Panc1 (cell line): ENCODE measurements at regions not wholly inside any gene's neighbourhood (a gene's known extent, or its start where the extent isn't known, plus 50 kb on each side); places are given as distances from the start of the nearest gene placed in this dataset.

Experiments
- ATAC-seq: fragments of 200-7000 bp; cut with Tn5 transposase; 2 replicates; pipeline ENCODE4 v1.9.1; 2020; ENCODE audit warnings: mild to moderate bottlenecking, moderate library complexity
- BruUV-seq: library from RNA; stranded (reverse); fragments of 400-500 nt; replicated peaks from 2 replicates; lab custom pipeline; 2021; lab: Mats Ljungman, UMichigan
- CTCF ChIA-PET: fragments of 300-600 bp; sonication (Branson Sonifier 250); formaldehyde crosslinking; loops from one replicate; lab custom pipeline; 2022; ENCODE audit warnings: antibody characterized with exemption; lab: Charles Lee
- POLR2A ChIA-PET: fragments of 300-600 bp; sonication (Branson Sonifier 250); formaldehyde crosslinking; loops from one replicate; lab custom pipeline; 2022; ENCODE audit warnings: antibody characterized with exemption; lab: Charles Lee
- DNase-seq: peaks from one replicate; pipeline ENCODE4 v3.0.0-alpha.2; 2010; ENCODE audit warnings: low read depth, low spot score
- H3K27ac ChIP-seq: 2 replicates; pipeline ENCODE4 v1.5.1; 2011; ENCODE audit warnings: mild to moderate bottlenecking, low read length, inconsistent platforms
- H3K27me3 ChIP-seq: fragments of 200-500 bp; sonication (Bioruptor generic); 2 replicates; pipeline ENCODE4 v1.6.0; 2014; ENCODE audit warnings: low read length, inconsistent platforms; ENCODE audit not compliant: control insufficient read depth, insufficient read depth
- H3K36me3 ChIP-seq: fragments of 200-500 bp; sonication (Bioruptor generic); 2 replicates; pipeline ENCODE4 v1.5.1; 2014; ENCODE audit warnings: inconsistent platforms, mild to moderate bottlenecking, low read length, moderate library complexity; ENCODE audit not compliant: control insufficient read depth, insufficient read depth
- H3K4me1 ChIP-seq: 2 replicates; pipeline ENCODE4 v1.5.1; 2011; ENCODE audit warnings: inconsistent platforms, mild to moderate bottlenecking, low read length, moderate library complexity; ENCODE audit not compliant: control insufficient read depth, insufficient read depth
- H3K4me3 ChIP-seq, 2 experiments: 2 replicates each; pipeline ENCODE4 v1.5.1; 2011 to 2012; ENCODE audit warnings: low read depth in 2 of 2, low read length in 2 of 2, mild to moderate bottlenecking in 2 of 2, inconsistent platforms in 1 of 2, moderate library complexity in 1 of 2
- H3K9me3 ChIP-seq: fragments of 200-500 bp; sonication (Bioruptor generic); 2 replicates; pipeline ENCODE4 v1.5.1; 2014; ENCODE audit warnings: low read depth, mild to moderate bottlenecking, inconsistent platforms, low read length, moderate library complexity; ENCODE audit not compliant: control insufficient read depth, insufficient read depth
- POLR2AphosphoS5 ChIP-seq: IDR thresholded peaks from 2 replicates; pipeline ENCODE4 v1.6.1; 2012; ENCODE audit warnings: mild to moderate bottlenecking, low read depth, low read length, moderate library complexity
- SIN3A ChIP-seq: IDR thresholded peaks from 2 replicates; pipeline ENCODE4 v1.6.1; 2012; ENCODE audit warnings: low read depth, mild to moderate bottlenecking, low read length, moderate library complexity, borderline replicate concordance; ENCODE audit not compliant: insufficient read depth
- TCF7L2 ChIP-seq: IDR thresholded peaks from 2 replicates; pipeline ENCODE4 v1.6.1; 2011; ENCODE audit warnings: mild to moderate bottlenecking, low read depth, low read length, inconsistent platforms
- in situ Hi-C: cut with HindIII; loops from 2 replicates; pipeline ENCODE4 v1.10.0; 2016; ENCODE audit warnings: low sequenced_read_pairs, low pct_unique_long_range_greater_than_20kb
- intact Hi-C: fragments of 100-400 bp; cut with micrococcal nuclease; formaldehyde crosslinking; loops from one replicate; pipeline ENCODE4 v1.10.0; 2022; ENCODE audit not compliant: unreplicated experiment
- TF ChIP-seq, protein P1 (sequence below), 2 experiments: IDR thresholded peaks; 2 replicates each; pipeline ENCODE4 v1.6.1; 2011 to 2012; ENCODE audit warnings: low read depth in 2 of 2, control low read depth in 1 of 2, low read length in 1 of 2, mild to moderate bottlenecking in 1 of 2, moderate library complexity in 1 of 2; ENCODE audit not compliant: insufficient read depth in 1 of 2
- TF ChIP-seq, protein P2 (sequence below): fragments of 450-650 bp; IDR thresholded peaks from 2 replicates; pipeline ENCODE4 v1.5.1; 2017; ENCODE audit warnings: mild to moderate bottlenecking

DNA sequence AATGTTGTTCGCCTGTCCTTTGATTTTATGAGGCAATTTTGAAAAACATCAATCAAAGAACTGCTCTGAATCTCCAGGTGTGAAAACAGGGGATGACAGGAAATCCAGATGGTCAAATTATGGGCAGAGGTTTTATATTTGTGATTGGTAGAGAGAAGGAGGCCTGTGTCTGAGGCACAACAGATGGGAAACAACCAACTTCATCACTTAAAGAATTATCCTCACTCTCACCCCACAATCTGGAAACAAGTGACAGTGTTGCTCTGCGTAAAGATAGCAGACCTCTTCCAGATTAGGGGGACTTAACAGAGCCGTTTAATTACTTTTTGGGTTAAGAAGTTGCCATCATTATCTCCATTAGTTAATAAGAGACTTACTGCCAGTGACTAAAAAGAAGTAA is 64.1 kb upstream of the EGLN3 start:
- POLR2A ChIA-PET = no interaction called here
- in situ Hi-C loops (no loop called here), intact Hi-C loops (no loop called here)
- Histone ChIP-seq H3K36me3 (no peaks in the 10 kb centered on the region), H3K9me3 (no peaks in the 10 kb centered on the region), H3K27me3 (no peaks in the 10 kb centered on the region), H3K4me3 (no peak overlapping the region), H3K4me1 (no peaks in the 10 kb centered on the region), H3K27ac (no peak overlapping the region)
- ATAC-seq = no peak
- CTCF ChIA-PET = no interaction called here
- no peak for DNase-seq
- BruUV-seq = no TSS peak
- TF ChIP-seq, protein P1, sequence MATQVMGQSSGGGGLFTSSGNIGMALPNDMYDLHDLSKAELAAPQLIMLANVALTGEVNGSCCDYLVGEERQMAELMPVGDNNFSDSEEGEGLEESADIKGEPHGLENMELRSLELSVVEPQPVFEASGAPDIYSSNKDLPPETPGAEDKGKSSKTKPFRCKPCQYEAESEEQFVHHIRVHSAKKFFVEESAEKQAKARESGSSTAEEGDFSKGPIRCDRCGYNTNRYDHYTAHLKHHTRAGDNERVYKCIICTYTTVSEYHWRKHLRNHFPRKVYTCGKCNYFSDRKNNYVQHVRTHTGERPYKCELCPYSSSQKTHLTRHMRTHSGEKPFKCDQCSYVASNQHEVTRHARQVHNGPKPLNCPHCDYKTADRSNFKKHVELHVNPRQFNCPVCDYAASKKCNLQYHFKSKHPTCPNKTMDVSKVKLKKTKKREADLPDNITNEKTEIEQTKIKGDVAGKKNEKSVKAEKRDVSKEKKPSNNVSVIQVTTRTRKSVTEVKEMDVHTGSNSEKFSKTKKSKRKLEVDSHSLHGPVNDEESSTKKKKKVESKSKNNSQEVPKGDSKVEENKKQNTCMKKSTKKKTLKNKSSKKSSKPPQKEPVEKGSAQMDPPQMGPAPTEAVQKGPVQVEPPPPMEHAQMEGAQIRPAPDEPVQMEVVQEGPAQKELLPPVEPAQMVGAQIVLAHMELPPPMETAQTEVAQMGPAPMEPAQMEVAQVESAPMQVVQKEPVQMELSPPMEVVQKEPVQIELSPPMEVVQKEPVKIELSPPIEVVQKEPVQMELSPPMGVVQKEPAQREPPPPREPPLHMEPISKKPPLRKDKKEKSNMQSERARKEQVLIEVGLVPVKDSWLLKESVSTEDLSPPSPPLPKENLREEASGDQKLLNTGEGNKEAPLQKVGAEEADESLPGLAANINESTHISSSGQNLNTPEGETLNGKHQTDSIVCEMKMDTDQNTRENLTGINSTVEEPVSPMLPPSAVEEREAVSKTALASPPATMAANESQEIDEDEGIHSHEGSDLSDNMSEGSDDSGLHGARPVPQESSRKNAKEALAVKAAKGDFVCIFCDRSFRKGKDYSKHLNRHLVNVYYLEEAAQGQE (IDR thresholded peaks at IDR 0.05; ENCODE audit: insufficient read depth in 1 of 2, low read depth in 2 of 2, low read length in 1 of 2) = no peak
- TF ChIP-seq POLR2AphosphoS5 (no peak), TCF7L2 (no peak), SIN3A (no peak)
- TF ChIP-seq, protein P2, sequence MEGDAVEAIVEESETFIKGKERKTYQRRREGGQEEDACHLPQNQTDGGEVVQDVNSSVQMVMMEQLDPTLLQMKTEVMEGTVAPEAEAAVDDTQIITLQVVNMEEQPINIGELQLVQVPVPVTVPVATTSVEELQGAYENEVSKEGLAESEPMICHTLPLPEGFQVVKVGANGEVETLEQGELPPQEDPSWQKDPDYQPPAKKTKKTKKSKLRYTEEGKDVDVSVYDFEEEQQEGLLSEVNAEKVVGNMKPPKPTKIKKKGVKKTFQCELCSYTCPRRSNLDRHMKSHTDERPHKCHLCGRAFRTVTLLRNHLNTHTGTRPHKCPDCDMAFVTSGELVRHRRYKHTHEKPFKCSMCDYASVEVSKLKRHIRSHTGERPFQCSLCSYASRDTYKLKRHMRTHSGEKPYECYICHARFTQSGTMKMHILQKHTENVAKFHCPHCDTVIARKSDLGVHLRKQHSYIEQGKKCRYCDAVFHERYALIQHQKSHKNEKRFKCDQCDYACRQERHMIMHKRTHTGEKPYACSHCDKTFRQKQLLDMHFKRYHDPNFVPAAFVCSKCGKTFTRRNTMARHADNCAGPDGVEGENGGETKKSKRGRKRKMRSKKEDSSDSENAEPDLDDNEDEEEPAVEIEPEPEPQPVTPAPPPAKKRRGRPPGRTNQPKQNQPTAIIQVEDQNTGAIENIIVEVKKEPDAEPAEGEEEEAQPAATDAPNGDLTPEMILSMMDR = no peak

DNA sequence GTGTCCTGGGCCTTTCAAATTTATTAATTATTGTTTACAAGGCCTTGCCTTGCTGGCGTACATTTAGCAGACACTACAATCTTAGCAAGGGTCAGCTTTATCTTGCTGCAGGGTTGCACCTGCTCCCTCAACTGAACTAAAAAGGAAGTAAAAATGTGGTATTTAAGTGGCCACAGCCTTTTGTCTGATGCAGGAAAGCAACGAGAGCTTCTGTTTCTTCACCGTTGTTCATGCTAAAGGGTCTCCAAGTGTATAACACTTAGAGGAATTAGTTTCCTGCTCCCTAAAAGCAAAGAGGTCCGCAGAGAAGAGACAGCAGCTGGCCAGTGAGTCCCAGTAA is 62.8 kb upstream of the EGLN3 start:
- ChIA-PET POLR2A (no interaction called here), CTCF (interaction anchor here (0.7 kb wide), 1 partner anchor 293 kb away, joined by 3 read pairs; no protein-coding TSS in a partner anchor)
- H3K36me3 ChIP-seq = no peaks in the 10 kb centered on the region
- no peak overlapping the region for H3K27ac ChIP-seq
- H3K27me3 ChIP-seq = no peaks in the 10 kb centered on the region
- no peak for DNase-seq
- H3K4me3 ChIP-seq = no peak overlapping the region
- no peaks in the 10 kb centered on the region for H3K9me3 ChIP-seq
- BruUV-seq = no TSS peak
- TF ChIP-seq SIN3A (no peak), TCF7L2 (no peak), POLR2AphosphoS5 (no peak)
- TF ChIP-seq, protein P2 = no peak
- TF ChIP-seq, protein P1 (IDR thresholded peaks at IDR 0.05; ENCODE audit: insufficient read depth in 1 of 2, low read depth in 2 of 2, low read length in 1 of 2) = no peak
- no peaks in the 10 kb centered on the region for H3K4me1 ChIP-seq
- in situ Hi-C loops = no loop called here
- intact Hi-C loops = no loop called here
- no peak for ATAC-seq
